Fibroblast of gingiva (primary cell): ENCODE measurements at regions not wholly inside any gene's neighbourhood (a gene's known extent, or its start where the extent isn't known, plus 50 kb on each side); places are given as distances from the start of the nearest gene placed in this dataset.

Experiments
- DNase-seq: peaks from one replicate; pipeline ENCODE4 v3.0.0-alpha.2; 2011; ENCODE audit warnings: low read depth

- no peak for DNase-seq
Observed at GRCh38 chr4:179831274-179831673, 2389.0 kb upstream of the AGA start.

DNA sequence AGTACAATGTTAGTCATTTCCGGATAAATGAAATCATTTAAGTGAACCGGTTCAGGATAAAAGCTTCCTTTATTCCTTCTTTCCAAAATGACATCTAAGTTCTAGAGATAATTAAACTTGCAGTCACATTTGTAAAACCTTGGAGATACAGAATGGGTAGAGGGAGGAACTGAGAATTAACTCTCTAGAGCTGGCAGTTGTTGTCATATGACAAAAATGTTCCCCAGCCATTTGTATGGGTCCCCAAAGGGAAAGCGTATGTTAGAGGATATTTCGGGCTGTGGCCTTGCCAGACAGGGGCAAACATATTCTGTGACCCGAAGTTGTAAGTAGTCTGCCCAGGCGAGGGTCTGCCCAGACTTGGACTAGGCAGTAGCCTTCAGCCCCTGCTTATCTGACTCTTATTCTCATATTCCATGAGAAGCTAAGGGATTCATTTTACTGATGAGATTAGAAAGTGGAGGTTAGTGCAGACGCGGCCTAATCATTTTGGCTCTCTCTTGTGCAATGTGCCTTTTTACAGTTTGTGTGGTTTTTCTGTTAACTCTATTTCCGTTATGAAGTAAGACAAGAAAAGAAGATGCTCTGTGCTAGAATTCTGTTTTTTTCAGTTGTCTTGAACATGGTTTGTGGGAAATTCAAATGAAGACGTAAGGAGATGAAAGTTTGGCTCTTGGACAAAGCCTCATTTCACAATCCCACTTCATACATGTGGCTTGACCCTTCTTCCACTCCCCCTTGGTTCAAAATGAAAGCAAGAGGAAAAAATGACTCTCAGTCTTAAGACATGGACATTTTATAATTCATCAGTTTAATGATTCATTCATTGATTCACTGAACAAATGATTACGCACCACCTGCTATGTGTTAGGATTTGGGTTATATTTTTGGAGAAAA is 2394.2 kb upstream of the AGA start:
- no peak for DNase-seq

- DNase-seq = no peak
Observed at GRCh38 chr4:179843370-179843769, 2399.8 kb upstream of the TENM3 start.

GRCh38 chr4:179855469-179855868 is 2387.7 kb upstream of the TENM3 start:
- DNase-seq = no peak

DNA sequence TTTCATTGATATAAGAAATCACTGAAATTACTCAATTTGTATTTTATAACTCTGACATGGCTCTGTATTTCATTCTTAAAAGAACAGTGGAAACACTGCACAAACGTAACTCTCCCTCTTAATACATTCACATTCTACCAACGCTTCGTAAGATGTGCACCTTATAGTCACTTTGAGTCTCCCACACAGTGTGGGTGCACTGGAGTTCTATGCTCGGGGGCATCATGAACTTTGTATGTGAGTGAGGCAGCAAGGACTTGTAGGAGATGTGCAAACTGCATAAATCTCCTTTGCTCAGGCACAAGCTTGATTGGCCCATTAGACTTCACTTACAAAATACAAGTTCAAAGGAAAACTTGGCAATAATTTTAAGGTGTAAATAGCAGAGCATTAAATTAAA is 2385.0 kb upstream of the TENM3 start:
- no peak for DNase-seq

DNA sequence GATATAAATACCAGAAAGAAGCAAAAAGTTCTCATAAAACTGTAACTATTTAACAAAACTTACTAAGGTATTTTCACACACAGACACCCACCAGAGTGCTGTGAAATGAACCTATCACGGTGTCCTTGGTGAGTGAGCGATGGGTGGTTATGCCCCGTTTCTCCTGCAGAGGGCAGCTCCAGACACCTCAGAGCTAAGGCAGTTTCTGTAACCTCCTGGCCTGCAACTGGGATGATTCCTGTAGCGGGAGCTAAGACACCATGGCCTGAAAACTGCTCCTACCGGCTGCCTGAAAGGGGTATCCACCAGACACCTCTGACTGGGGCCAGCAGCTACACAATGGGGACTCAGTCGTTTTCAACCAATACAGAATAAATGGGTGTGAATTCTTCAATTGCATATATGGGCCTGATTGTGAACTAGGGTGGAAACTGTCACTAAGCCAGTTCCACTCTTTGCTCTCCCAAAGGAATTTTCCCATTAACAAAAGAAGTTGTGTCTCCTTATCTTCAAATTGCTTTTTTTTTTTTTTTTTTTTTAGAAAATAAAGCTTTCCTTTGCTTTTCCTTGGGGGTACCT is 2375.8 kb upstream of the TENM3 start:
- DNase-seq = no peak

DNA sequence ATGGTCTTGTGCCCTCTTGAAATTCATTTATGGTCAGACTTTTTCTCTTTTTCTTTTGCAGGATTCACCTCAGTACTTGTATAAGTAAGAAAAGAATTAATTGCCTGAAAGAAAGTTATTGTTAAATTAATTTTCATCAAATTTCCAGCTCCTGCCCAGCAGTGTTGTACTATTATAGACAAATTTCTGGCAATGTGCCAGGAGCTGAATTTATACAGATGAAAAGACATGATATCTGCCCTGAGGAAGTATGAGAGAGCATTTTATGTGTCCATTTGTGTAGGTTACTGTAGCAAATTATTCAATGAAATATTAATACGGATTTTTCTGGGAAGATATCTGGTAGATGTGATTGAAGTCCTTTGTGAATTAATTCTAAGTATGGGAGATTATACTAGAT is 2371.5 kb upstream of the TENM3 start:
- DNase-seq = no peak

GRCh38 chr4:179872755-179873154 is 2370.4 kb upstream of the TENM3 start:
- DNase-seq = no peak

GRCh38 chr4:179880756-179881155 is 2362.4 kb upstream of the TENM3 start:
- DNase-seq = no peak

DNA sequence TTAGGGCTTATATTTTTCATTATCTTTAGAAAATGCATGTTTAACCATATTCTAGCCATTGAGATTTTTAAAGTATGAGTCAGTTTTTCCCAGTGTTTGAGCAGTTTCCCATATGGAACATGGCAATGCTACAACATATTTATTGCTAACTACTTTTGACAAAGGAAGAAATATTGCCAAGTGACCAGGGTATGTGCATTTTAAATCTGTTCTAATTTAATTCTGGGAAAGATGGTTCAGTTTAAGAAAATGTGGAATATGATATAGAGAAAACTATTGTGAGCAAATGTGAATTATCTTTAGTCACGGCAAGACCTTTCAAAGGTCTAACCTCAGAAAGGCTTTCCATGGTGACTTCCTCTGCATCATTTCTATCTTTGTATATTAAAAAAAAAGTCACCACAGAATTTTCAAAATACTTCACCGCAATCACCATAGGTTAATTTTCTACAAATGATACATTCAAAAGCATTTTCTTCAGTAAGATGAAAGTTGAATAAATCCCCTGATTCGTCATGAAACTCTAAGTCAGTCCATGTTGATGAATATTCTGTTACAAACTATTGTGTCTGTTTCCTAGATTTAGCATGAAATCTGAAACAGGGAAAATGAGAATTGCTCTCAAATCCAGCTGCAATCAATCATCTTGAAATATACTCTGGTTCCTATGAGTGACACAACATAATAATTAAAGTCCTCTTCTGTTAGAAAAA is 2349.0 kb upstream of the TENM3 start:
- no peak for DNase-seq

DNA sequence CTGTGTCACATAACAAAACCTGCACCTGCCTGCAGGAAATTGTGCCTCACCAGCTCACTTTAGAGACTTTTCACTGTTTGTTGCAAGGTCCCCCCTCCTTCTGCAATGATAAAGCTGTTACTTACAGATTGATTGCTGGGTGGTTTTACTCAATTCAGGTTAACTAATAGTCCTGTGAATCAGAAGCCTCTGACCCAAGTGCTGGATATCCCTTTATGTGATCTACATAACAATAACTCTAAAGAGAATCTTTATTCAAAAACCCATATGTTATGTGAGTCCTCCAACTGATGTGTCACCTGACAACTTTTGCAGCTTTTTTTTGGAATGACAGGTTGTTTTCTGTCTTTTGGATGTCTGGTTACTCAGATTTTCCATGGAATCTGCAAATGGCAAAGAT is 2323.6 kb upstream of the TENM3 start:
- DNase-seq = no peak

GRCh38 chr4:179927473-179927872 is 2315.7 kb upstream of the TENM3 start:
- DNase-seq = no peak

- no peak for DNase-seq
Observed at GRCh38 chr4:179941911-179942310, 2301.3 kb upstream of the TENM3 start.

GRCh38 chr4:179976777-179977176 is 2266.4 kb upstream of the TENM3 start:
- no peak for DNase-seq

DNA sequence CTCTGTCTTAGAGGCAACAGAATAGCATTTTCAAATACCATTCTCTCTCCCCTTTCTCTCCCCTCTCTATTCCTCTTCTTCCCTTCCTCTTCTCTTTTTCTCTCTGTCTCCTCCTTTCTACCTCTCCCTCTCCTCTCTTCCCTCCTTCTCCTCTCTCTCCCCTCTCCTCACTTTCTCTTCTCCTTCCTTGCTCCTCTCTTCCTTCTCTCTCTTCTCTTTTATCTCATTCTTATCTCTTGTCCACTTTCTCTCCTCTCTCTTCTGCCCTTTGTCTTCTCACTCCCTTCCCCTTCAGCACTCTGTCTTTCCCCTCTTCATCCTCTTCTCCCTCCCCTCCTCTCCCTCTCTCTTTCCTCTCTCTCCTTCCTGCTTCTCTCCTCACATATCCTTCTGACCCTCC is 2265.8 kb upstream of the TENM3 start:
- no peak for DNase-seq

DNA sequence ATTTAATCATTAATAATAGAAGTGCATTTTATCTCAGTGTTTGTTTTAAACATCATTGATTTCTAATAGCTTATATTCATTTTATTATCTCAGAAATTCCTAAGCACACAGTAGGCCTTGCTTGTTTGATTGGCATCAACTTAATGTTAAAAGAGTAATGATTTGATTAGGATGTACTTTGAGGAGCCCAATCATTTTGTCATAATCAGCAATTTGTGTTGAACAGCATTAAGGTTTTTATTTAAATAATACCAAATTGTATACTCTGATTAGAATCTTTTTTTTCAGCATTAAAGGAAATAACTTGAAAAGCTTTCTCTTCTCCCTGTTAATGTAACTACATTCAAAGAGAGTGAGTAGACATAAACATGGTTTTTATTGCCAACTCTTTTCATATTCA is 2262.0 kb upstream of the TENM3 start:
- no peak for DNase-seq

DNA sequence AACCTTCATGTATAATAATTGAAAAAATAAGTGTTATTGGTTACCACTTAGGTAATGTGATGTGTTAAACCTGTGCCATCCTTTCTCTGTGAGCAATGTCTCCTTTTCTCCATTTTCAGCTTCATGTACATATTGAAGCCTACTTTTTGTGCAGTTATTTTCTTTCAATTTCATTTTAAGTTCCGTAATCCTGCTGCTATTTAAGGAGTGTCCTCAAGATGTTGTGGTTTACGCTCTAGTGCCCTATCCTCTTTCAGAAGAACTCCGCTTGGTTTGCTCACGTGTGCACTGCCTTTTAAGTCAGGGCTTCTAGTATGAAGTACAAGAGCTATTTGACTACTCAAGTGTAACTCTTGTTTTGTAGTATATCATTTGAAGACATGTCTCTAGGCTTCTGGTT is 2253.2 kb upstream of the TENM3 start:
- no peak for DNase-seq

- no peak for DNase-seq
Observed at GRCh38 chr4:180009316-180009715, 2233.9 kb upstream of the TENM3 start.

DNA sequence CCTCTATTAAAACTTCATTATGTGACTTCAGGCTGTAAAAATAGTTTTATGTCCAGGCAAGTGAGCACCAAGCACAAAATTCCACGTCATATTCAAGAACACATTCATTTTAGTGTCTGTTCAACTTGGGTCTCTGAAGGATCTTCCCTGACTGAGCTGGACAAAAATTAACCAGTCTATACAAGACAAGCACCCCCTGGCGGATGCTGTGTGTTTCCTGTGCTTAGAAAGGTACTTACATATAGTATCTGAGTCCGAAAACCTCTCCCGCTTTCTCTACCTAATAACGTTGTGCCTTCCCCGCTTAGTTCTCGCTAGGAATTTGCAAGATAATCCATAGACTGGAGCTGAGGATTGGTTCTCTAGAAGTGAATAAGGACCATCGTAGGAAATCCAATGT is 2214.5 kb upstream of the TENM3 start:
- DNase-seq = no peak

- no peak for DNase-seq
Observed at GRCh38 chr4:180031330-180031729, 2211.9 kb upstream of the TENM3 start.

- no peak for DNase-seq
Observed at GRCh38 chr4:180041576-180041975, 2201.6 kb upstream of the TENM3 start.

- DNase-seq = no peak
Observed at GRCh38 chr4:180052629-180053028, 2190.6 kb upstream of the TENM3 start.

GRCh38 chr4:180054291-180054690 is 2188.9 kb upstream of the TENM3 start:
- no peak for DNase-seq
